ENCODE measurements at regions not wholly inside any gene's neighbourhood (a gene's known extent, or its start where the extent isn't known, plus 50 kb on each side); places are given as distances from the start of the nearest gene placed in this dataset.

DNA sequence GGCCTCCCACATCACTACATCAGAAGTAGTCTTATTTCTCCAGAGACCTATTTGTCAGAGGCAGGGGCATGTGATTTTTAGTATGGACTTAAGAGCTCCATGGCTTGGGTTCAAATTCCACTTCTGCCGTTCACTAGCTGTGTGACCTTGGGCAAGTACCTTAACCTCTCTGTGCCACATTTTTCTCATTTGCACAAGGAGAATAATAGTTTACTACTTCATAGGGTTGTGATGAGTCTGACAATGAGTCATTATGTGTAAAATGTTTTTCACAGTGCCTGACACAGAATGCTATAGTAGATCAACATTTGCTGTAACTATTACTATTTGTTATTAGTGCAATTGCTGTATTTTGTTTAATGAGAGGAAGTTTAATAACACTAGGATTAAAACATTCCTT lies 200.6 kb downstream of the PRDM2 start:
- BruUV-seq (replicated peaks): no TSS peak
- Histone ChIP-seq H3K4me3 (replicated peaks in 1 of 3; ENCODE audit: insufficient read depth in 1 of 3, low read depth in 2 of 3, low read length in 3 of 3) (no peak overlapping the region), H3K79me2 (ENCODE audit: insufficient read depth, low read length) (no peaks in the 10 kb centered on the region), H2AFZ (ENCODE audit: low read length) (no peak overlapping the region), H3K27ac (ENCODE audit: extremely low read length, insufficient read depth, low read length) (no peak overlapping the region), H3K9me3 (ENCODE audit: low read length) (no peaks in the 10 kb centered on the region), H3K4me2 (ENCODE audit: low read depth, low read length) (no peak overlapping the region), H4K20me1 (ENCODE audit: insufficient read depth, low read length) (no peaks in the 10 kb centered on the region), H3K27me3 (ENCODE audit: control insufficient read depth in 1 of 2, insufficient read depth in 2 of 2, low read length in 2 of 2) (peaks cover 0 to 10% of the 10 kb centered on the region in 2 experiments; a peak in 2 of 5 replicates), H3K9ac (ENCODE audit: insufficient read depth, low read depth, low read length) (no peak overlapping the region), H3K36me3 (replicated peaks in 1 of 2; ENCODE audit: control insufficient read depth in 1 of 2, insufficient read depth in 2 of 2, low read length in 2 of 2) (no peaks in the 10 kb centered on the region), H3K4me1 (ENCODE audit: insufficient read depth, low read length) (no peaks in the 10 kb centered on the region)
- ChIA-PET CTCF (ENCODE audit: low intra/inter-chr PET ratio, low total read pairs) (no interaction called here), POLR2A (no interaction called here)
- 21% methylated on average over 1 of the region's 1 CpG for WGBS (ENCODE audit: low lambda C conversion rate)
- no peak for TF ChIP-seq SNAI1 (CRISPR knock-in tag; IDR thresholded peaks at IDR 0.05; ENCODE audit: borderline replicate concordance)
- TF ChIP-seq TBX3 (IDR thresholded peaks at IDR 0.05; ENCODE audit: borderline replicate concordance): no peak
- TF ChIP-seq NR2C2 (CRISPR knock-in tag; IDR thresholded peaks at IDR 0.05; ENCODE audit: borderline replicate concordance): no peak
- peak; percentile 69; the same call in 1 of the 2 replicates for TF ChIP-seq ZNF768 (CRISPR knock-in tag; IDR thresholded peaks at IDR 0.05)
- TF ChIP-seq, protein P1, sequence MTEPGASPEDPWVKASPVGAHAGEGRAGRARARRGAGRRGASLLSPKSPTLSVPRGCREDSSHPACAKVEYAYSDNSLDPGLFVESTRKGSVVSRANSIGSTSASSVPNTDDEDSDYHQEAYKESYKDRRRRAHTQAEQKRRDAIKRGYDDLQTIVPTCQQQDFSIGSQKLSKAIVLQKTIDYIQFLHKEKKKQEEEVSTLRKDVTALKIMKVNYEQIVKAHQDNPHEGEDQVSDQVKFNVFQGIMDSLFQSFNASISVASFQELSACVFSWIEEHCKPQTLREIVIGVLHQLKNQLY (CRISPR knock-in tag; IDR thresholded peaks at IDR 0.05): no peak
- TF ChIP-seq, protein P2, sequence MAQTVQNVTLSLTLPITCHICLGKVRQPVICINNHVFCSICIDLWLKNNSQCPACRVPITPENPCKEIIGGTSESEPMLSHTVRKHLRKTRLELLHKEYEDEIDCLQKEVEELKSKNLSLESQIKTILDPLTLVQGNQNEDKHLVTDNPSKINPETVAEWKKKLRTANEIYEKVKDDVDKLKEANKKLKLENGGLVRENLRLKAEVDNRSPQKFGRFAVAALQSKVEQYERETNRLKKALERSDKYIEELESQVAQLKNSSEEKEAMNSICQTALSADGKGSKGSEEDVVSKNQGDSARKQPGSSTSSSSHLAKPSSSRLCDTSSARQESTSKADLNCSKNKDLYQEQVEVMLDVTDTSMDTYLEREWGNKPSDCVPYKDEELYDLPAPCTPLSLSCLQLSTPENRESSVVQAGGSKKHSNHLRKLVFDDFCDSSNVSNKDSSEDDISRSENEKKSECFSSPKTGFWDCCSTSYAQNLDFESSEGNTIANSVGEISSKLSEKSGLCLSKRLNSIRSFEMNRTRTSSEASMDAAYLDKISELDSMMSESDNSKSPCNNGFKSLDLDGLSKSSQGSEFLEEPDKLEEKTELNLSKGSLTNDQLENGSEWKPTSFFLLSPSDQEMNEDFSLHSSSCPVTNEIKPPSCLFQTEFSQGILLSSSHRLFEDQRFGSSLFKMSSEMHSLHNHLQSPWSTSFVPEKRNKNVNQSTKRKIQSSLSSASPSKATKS (CRISPR knock-in tag; IDR thresholded peaks at IDR 0.05): no peak
- ATAC-seq (no peak), DNase-seq (ENCODE audit: low spot score) (no peak), FAIRE-seq (no peak)
- in situ Hi-C loops (cut with HindIII; ENCODE audit: extremely low pct_ligation_motif_present, low pct_unique_long_range_greater_than_20kb) (no loop called here), intact Hi-C loops (cut with micrococcal nuclease; ENCODE audit: unreplicated experiment) (no loop called here)

DNA sequence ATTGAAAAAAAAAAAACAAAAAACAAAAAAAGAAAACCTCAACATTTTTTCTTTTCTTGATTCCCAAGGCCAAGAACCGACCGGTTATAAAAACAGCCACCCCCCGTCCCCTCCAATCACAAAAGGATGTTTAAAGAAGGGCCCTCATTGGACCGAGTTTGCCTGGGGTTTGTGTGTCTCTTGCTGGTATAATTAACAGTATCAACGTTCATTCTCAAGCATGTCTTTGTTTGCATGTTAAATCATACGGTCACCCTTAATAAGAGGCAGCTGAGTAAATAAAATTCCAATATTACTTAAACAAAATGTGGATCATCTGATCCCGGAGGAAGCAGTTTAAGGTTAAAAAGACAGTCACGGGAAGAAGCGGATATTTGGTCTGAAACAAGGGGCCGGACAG lies 201.1 kb downstream of the PRDM2 start:
- DNase-seq (ENCODE audit: low spot score): no peak
- peaks cover 0 to 10% of the 10 kb centered on the region in 2 experiments; a peak in 2 of 5 replicates for H3K27me3 ChIP-seq (ENCODE audit: control insufficient read depth in 1 of 2, insufficient read depth in 2 of 2, low read length in 2 of 2)
- H3K36me3 ChIP-seq (replicated peaks in 1 of 2; ENCODE audit: control insufficient read depth in 1 of 2, insufficient read depth in 2 of 2, low read length in 2 of 2): no peaks in the 10 kb centered on the region
- H4K20me1 ChIP-seq (ENCODE audit: insufficient read depth, low read length): no peaks in the 10 kb centered on the region
- intact Hi-C loops (cut with micrococcal nuclease; ENCODE audit: unreplicated experiment) (no loop called here), in situ Hi-C loops (cut with HindIII; ENCODE audit: extremely low pct_ligation_motif_present, low pct_unique_long_range_greater_than_20kb) (no loop called here)
- H3K9ac ChIP-seq (ENCODE audit: insufficient read depth, low read depth, low read length): no peak overlapping the region
- no peaks in the 10 kb centered on the region for H3K9me3 ChIP-seq (ENCODE audit: low read length)
- no peaks in the 10 kb centered on the region for H3K4me1 ChIP-seq (ENCODE audit: insufficient read depth, low read length)
- no peak for FAIRE-seq
- no TSS peak for BruUV-seq (replicated peaks)
- no peak overlapping the region for H2AFZ ChIP-seq (ENCODE audit: low read length)
- no peaks in the 10 kb centered on the region for H3K79me2 ChIP-seq (ENCODE audit: insufficient read depth, low read length)
- POLR2A ChIA-PET: no interaction called here
- 11% methylated on average over 10 of the region's 10 CpGs for WGBS (ENCODE audit: low lambda C conversion rate)
- no peak overlapping the region for H3K4me2 ChIP-seq (ENCODE audit: low read depth, low read length)
- CTCF ChIA-PET (ENCODE audit: low intra/inter-chr PET ratio, low total read pairs): no interaction called here
- no peak overlapping the region for H3K4me3 ChIP-seq (replicated peaks in 1 of 3; ENCODE audit: insufficient read depth in 1 of 3, low read depth in 2 of 3, low read length in 3 of 3)
- H3K27ac ChIP-seq (ENCODE audit: extremely low read length, insufficient read depth, low read length): no peak overlapping the region
- ATAC-seq: no peak
- TF ChIP-seq, protein P3, sequence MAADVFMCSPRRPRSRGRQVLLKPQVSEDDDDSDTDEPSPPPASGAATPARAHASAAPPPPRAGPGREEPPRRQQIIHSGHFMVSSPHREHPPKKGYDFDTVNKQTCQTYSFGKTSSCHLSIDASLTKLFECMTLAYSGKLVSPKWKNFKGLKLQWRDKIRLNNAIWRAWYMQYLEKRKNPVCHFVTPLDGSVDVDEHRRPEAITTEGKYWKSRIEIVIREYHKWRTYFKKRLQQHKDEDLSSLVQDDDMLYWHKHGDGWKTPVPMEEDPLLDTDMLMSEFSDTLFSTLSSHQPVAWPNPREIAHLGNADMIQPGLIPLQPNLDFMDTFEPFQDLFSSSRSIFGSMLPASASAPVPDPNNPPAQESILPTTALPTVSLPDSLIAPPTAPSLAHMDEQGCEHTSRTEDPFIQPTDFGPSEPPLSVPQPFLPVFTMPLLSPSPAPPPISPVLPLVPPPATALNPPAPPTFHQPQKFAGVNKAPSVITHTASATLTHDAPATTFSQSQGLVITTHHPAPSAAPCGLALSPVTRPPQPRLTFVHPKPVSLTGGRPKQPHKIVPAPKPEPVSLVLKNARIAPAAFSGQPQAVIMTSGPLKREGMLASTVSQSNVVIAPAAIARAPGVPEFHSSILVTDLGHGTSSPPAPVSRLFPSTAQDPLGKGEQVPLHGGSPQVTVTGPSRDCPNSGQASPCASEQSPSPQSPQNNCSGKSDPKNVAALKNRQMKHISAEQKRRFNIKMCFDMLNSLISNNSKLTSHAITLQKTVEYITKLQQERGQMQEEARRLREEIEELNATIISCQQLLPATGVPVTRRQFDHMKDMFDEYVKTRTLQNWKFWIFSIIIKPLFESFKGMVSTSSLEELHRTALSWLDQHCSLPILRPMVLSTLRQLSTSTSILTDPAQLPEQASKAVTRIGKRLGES (CRISPR knock-in tag; IDR thresholded peaks at IDR 0.05; ENCODE audit: borderline replicate concordance): no peak
- no peak for TF ChIP-seq KLF11 (CRISPR knock-in tag; IDR thresholded peaks at IDR 0.05)
- no peak for TF ChIP-seq CEBPB (IDR thresholded peaks at IDR 0.05; ENCODE audit: borderline replicate concordance, low read depth, low read length)
- no peak for TF ChIP-seq ZNF674 (CRISPR knock-in tag; IDR thresholded peaks at IDR 0.05; ENCODE audit: low read depth)
- no peak for TF ChIP-seq ZEB1 (IDR thresholded peaks at IDR 0.05; ENCODE audit: insufficient replicate concordance, low read depth)
- no peak for TF ChIP-seq ZNF235 (CRISPR knock-in tag; IDR thresholded peaks at IDR 0.05; ENCODE audit: borderline replicate concordance)
- no peak for TF ChIP-seq TOPORS (CRISPR knock-in tag; IDR thresholded peaks at IDR 0.05)
